Ishikawa (cell line): ENCODE measurements at regions not wholly inside any gene's neighbourhood (a gene's known extent, or its start where the extent isn't known, plus 50 kb on each side); places are given as distances from the start of the nearest gene placed in this dataset.

Experiments used
- CEBPB ChIP-seq: IDR thresholded peaks from 2 replicates; pipeline ENCODE4 v1.6.1; 2012
- CREB1 ChIP-seq: IDR thresholded peaks from 2 replicates; pipeline ENCODE4 v1.6.1; 2012; ENCODE audit warnings: low read depth
- EGR1 ChIP-seq: IDR thresholded peaks from 2 replicates; pipeline ENCODE4 v1.6.1; 2012
- EP300 ChIP-seq: IDR thresholded peaks from 2 replicates; pipeline ENCODE4 v1.6.1; 2012; ENCODE audit warnings: borderline replicate concordance
- FOXM1 ChIP-seq: IDR thresholded peaks from 2 replicates; pipeline ENCODE4 v1.6.1; 2012; ENCODE audit warnings: low read depth, borderline replicate concordance
- MAX ChIP-seq: IDR thresholded peaks from 2 replicates; pipeline ENCODE4 v1.6.1; 2012
- RAD21 ChIP-seq: IDR thresholded peaks from 2 replicates; pipeline ENCODE4 v1.6.1; 2012; ENCODE audit warnings: low read depth
- REST ChIP-seq: IDR thresholded peaks from 2 replicates; pipeline ENCODE4 v1.6.1; 2012; ENCODE audit warnings: low read depth, mild to moderate bottlenecking
- TAF1 ChIP-seq: IDR thresholded peaks from 2 replicates; pipeline ENCODE4 v1.6.1; 2012; ENCODE audit warnings: low read depth, mild to moderate bottlenecking
- TCF12 ChIP-seq: IDR thresholded peaks from 2 replicates; pipeline ENCODE4 v1.6.1; 2012; ENCODE audit warnings: low read depth
- TEAD4 ChIP-seq: IDR thresholded peaks from 2 replicates; pipeline ENCODE4 v1.6.1; 2012
- USF1 ChIP-seq: IDR thresholded peaks from 2 replicates; pipeline ENCODE4 v1.6.1; 2012
- YY1 ChIP-seq: IDR thresholded peaks from 2 replicates; pipeline ENCODE4 v1.6.1; 2012; ENCODE audit warnings: low read depth
- ZBTB7A ChIP-seq: IDR thresholded peaks from 2 replicates; pipeline ENCODE4 v1.6.1; 2012; ENCODE audit warnings: low read depth

GRCh38 chr3:24678021-24678420, 183.4 kb upstream of the THRB start:
- TF ChIP-seq FOXM1: no peak
- TF ChIP-seq EP300: no peak
- TF ChIP-seq TEAD4: no peak
- no peak for TF ChIP-seq USF1
- no peak for TF ChIP-seq CREB1
- no peak for TF ChIP-seq ZBTB7A
- TF ChIP-seq CEBPB: no peak
- TF ChIP-seq EGR1: no peak
- TF ChIP-seq RAD21: no peak
- no peak for TF ChIP-seq TCF12
- no peak for TF ChIP-seq REST
- no peak for TF ChIP-seq TAF1
- no peak for TF ChIP-seq YY1
- TF ChIP-seq MAX: no peak
